ENCODE measurements at regions not wholly inside any gene's neighbourhood (a gene's known extent, or its start where the extent isn't known, plus 50 kb on each side); places are given as distances from the start of the nearest gene placed in this dataset.

DNA sequence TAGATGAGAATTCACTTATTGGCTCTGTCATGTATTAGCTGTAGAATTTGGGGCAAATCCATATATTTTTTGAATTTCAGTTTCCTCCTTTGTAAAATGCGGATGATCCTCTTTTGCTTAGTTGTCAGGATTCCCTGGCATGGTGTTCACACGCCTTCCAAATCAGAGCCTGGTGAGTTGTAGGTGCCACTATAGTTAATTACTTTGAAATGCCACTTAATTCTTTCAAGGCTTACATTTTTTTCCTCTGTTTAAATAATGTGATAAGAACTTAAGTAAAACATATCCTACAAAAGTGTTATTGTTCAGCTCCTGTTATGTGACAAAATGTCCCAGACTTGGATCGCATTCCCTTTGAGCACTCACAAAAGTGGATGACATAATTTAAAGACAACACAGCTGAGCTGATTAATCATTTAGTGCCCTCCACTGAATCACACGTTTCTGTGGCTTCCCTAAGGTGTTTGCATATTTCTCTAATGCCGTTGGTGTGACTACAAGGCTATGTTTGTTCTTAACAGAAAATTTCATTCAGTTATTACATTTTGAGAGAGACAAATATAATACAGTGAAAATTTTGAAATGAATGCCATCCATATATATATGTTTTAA lies 471.2 kb upstream of the CHST9 start:
- POLR2A ChIA-PET, result interaction anchor here (0.5 kb wide), 1 partner anchor 537 kb away, joined by 3 read pairs; no protein-coding TSS in a partner anchor

GRCh38 chr18:27653247-27653646 lies 468.1 kb upstream of the CHST9 start:
- ChIA-PET POLR2A (no interaction called here), CTCF (interaction anchor here (1.2 kb wide), 1 partner anchor 97 kb away, joined by 3 read pairs; no protein-coding TSS in a partner anchor)
- H3K4me3 ChIP-seq (ENCODE audit: low read depth, low read length), result no peak overlapping the region
- no peak for DNase-seq (ENCODE audit: low read depth, low spot score)
- TF ChIP-seq, protein P1, sequence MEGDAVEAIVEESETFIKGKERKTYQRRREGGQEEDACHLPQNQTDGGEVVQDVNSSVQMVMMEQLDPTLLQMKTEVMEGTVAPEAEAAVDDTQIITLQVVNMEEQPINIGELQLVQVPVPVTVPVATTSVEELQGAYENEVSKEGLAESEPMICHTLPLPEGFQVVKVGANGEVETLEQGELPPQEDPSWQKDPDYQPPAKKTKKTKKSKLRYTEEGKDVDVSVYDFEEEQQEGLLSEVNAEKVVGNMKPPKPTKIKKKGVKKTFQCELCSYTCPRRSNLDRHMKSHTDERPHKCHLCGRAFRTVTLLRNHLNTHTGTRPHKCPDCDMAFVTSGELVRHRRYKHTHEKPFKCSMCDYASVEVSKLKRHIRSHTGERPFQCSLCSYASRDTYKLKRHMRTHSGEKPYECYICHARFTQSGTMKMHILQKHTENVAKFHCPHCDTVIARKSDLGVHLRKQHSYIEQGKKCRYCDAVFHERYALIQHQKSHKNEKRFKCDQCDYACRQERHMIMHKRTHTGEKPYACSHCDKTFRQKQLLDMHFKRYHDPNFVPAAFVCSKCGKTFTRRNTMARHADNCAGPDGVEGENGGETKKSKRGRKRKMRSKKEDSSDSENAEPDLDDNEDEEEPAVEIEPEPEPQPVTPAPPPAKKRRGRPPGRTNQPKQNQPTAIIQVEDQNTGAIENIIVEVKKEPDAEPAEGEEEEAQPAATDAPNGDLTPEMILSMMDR (IDR thresholded peaks at IDR 0.05; ENCODE audit: insufficient read depth, low read length, missing control alignments), result no peak

More for the DNA sequence above, 471.2 kb upstream of the CHST9 start:
- CTCF ChIA-PET, result interaction anchor here (0.9 to 3.1 kb wide), 2 partner anchors 29 to 94 kb away, joined by 4 to 9 read pairs; no protein-coding TSS in a partner anchor
- DNase-seq (ENCODE audit: low read depth, low spot score), result no peak
- H3K4me3 ChIP-seq (ENCODE audit: low read depth, low read length), result no peak overlapping the region
- TF ChIP-seq, protein P1 (IDR thresholded peaks at IDR 0.05; ENCODE audit: insufficient read depth, low read length, missing control alignments), result no peak

GRCh38 chr18:27652480-27653121 lies 467.5 kb upstream of the CHST9 start:
- no peak overlapping the region for H3K4me3 ChIP-seq (ENCODE audit: low read depth, low read length)
- POLR2A ChIA-PET, result no interaction called here
- TF ChIP-seq, protein P1 (IDR thresholded peaks at IDR 0.05; ENCODE audit: insufficient read depth, low read length, missing control alignments), result no peak
- no peak for DNase-seq (ENCODE audit: low read depth, low spot score)
- CTCF ChIA-PET, result interaction anchor here (1.2 kb wide), 1 partner anchor 98 kb away, joined by 3 read pairs; no protein-coding TSS in a partner anchor

- POLR2A ChIA-PET, result no interaction called here
- no peak overlapping the region for H3K4me3 ChIP-seq (ENCODE audit: low read depth, low read length)
- CTCF ChIA-PET, result no interaction called here
Observed at GRCh38 chr18:27649621-27650020, 464.5 kb upstream of the CHST9 start.

DNA sequence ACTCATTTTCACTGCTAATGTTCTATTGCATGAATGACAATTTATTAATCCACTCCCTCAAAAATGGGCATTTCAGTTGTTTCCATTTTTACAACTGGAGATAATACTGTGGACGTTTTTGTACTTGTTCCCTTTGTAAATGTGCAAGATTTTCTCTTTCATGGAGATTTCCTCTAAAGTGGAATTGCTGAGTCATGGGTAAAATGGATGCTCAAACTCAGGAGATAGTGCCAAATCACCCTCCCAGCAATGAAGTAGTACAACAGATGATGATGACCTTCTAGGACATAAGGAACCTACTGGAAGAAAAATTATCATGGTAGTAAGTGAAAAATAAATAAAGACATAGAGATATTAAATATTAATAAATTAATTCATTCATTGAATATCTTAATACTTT lies 460.8 kb upstream of the CHST9 start:
- CTCF ChIA-PET, result interaction anchor here (1.2 to 2.1 kb wide), 2 partner anchors 41 to 104 kb away, joined by 3 to 6 read pairs; no protein-coding TSS in a partner anchor
- TF ChIP-seq, protein P1 (IDR thresholded peaks at IDR 0.05; ENCODE audit: insufficient read depth, low read length, missing control alignments), result no peak
- no peak for DNase-seq (ENCODE audit: low read depth, low spot score)
- POLR2A ChIA-PET, result no interaction called here
- no peak overlapping the region for H3K4me3 ChIP-seq (ENCODE audit: low read depth, low read length)

More at GRCh38 chr18:27649621-27650020, 464.5 kb upstream of the CHST9 start:
- TF ChIP-seq, protein P1 (IDR thresholded peaks at IDR 0.05; ENCODE audit: insufficient read depth, low read length, missing control alignments), result no peak
- no peak for DNase-seq (ENCODE audit: low read depth, low spot score)

DNA sequence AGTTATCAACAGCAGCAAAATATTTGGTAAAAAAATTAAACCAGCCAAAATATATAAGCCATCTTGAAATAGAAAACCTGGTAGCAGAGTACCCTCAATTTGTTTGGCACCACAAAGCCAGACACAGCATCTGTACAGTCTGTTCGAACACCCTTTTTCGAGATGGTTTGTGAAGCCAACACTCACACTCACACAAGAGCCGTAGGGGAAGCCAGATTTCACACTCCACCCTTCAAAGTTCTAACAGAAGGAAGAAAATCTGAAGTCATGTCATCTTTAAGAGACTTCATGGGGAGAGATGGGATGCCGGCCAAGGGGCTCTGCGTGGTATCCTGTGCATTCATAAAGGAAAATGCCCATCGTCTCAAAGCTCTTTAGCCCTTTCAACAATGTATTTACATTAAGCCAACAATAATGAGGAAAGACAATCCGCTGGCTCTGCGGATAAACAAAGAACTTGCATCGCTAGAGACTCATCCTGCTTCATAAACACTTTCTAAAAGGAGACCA lies 451.5 kb upstream of the CHST9 start:
- ChIA-PET CTCF (interaction anchor here (1.0 kb wide), 1 partner anchor 31 kb away, joined by 3 read pairs; no protein-coding TSS in a partner anchor), POLR2A (no interaction called here)
- DNase-seq (ENCODE audit: low read depth, low spot score), result no peak
- no peak overlapping the region for H3K4me3 ChIP-seq (ENCODE audit: low read depth, low read length)
- TF ChIP-seq, protein P1 (IDR thresholded peaks at IDR 0.05; ENCODE audit: insufficient read depth, low read length, missing control alignments), result no peak

Measured in AG04449 (cell line).